ENCODE measurements at regions not wholly inside any gene's neighbourhood (a gene's known extent, or its start where the extent isn't known, plus 50 kb on each side); places are given as distances from the start of the nearest gene placed in this dataset.

GRCh38 chr1:106492880-106493279 lies 563.6 kb upstream of the PRMT6 start:
- no peak overlapping the region for H3K4me3 ChIP-seq
- DNase-seq (ENCODE audit: low spot score), result no peak
- no peak overlapping the region for H3K27ac ChIP-seq
- H3K27me3 ChIP-seq, result no peaks in the 10 kb centered on the region
- no peaks in the 10 kb centered on the region for H3K4me1 ChIP-seq
- TF ChIP-seq CTCF (IDR thresholded peaks at IDR 0.05), result no peak
- H3K36me3 ChIP-seq, result no peaks in the 10 kb centered on the region
- no peaks in the 10 kb centered on the region for H3K9me3 ChIP-seq

- Histone ChIP-seq H3K9me3 (no peaks in the 10 kb centered on the region), H3K27ac (no peak overlapping the region), H3K36me3 (no peaks in the 10 kb centered on the region), H3K4me3 (no peak overlapping the region), H3K4me1 (no peaks in the 10 kb centered on the region), H3K27me3 (no peaks in the 10 kb centered on the region)
- TF ChIP-seq CTCF (IDR thresholded peaks at IDR 0.05), result no peak
- DNase-seq (ENCODE audit: low spot score), result no peak
These were observed 561.8 kb upstream of the PRMT6 start for GRCh38 chr1:106494646-106495045.

GRCh38 chr1:106498238-106498637 lies 558.2 kb upstream of the PRMT6 start:
- no peak for TF ChIP-seq CTCF (IDR thresholded peaks at IDR 0.05)
- no peak for DNase-seq (ENCODE audit: low spot score)
- no peak overlapping the region for H3K27ac ChIP-seq
- H3K4me3 ChIP-seq, result no peak overlapping the region
- H3K9me3 ChIP-seq, result no peaks in the 10 kb centered on the region
- no peaks in the 10 kb centered on the region for H3K4me1 ChIP-seq
- H3K27me3 ChIP-seq, result no peaks in the 10 kb centered on the region
- H3K36me3 ChIP-seq, result no peaks in the 10 kb centered on the region

GRCh38 chr1:106502659-106503058 lies 553.8 kb upstream of the PRMT6 start:
- no peaks in the 10 kb centered on the region for H3K9me3 ChIP-seq
- DNase-seq (ENCODE audit: low spot score), result no peak
- no peaks in the 10 kb centered on the region for H3K27me3 ChIP-seq
- no peak for TF ChIP-seq CTCF (IDR thresholded peaks at IDR 0.05)
- H3K4me3 ChIP-seq, result no peak overlapping the region
- H3K4me1 ChIP-seq, result no peaks in the 10 kb centered on the region
- no peak overlapping the region for H3K27ac ChIP-seq
- H3K36me3 ChIP-seq, result no peaks in the 10 kb centered on the region

GRCh38 chr1:106515375-106515774 lies 541.1 kb upstream of the PRMT6 start:
- H3K27me3 ChIP-seq, result no peaks in the 10 kb centered on the region
- H3K36me3 ChIP-seq, result no peaks in the 10 kb centered on the region
- TF ChIP-seq CTCF (IDR thresholded peaks at IDR 0.05), result no peak
- H3K9me3 ChIP-seq, result no peaks in the 10 kb centered on the region
- H3K4me1 ChIP-seq, result no peaks in the 10 kb centered on the region
- no peak overlapping the region for H3K4me3 ChIP-seq
- H3K27ac ChIP-seq, result no peak overlapping the region
- no peak for DNase-seq (ENCODE audit: low spot score)

GRCh38 chr1:106517224-106517623 lies 539.2 kb upstream of the PRMT6 start:
- Histone ChIP-seq H3K4me1 (no peaks in the 10 kb centered on the region), H3K27ac (no peak overlapping the region), H3K4me3 (no peak overlapping the region), H3K36me3 (no peaks in the 10 kb centered on the region), H3K9me3 (no peaks in the 10 kb centered on the region), H3K27me3 (no peaks in the 10 kb centered on the region)
- DNase-seq (ENCODE audit: low spot score), result no peak
- TF ChIP-seq CTCF (IDR thresholded peaks at IDR 0.05), result no peak

Data from right atrium auricular region (tissue), 2 donors.